Heart left ventricle (tissue), 16 donors: ENCODE measurements at regions not wholly inside any gene's neighbourhood (a gene's known extent, or its start where the extent isn't known, plus 50 kb on each side); places are given as distances from the start of the nearest gene placed in this dataset.

Source experiments
- ATAC-seq, 4 donors: fragments of 200-7000 bp; cut with Tn5 transposase; one replicate each; pipeline ENCODE4 v1.9.1; 2020 to 2022; ENCODE audit warnings: moderate library complexity in 4 of 4, mild to moderate bottlenecking in 3 of 4, moderate number of reproducible peaks in 1 of 4
- DNase-seq, 5 donors: peaks; one replicate each; pipeline ENCODE4 v3.0.0-alpha.2; 2020
- H3K27ac ChIP-seq, 12 donors: fragments of 200-600 bp; sonication (generic) in 4 of 12; one replicate each; pipeline versions ENCODE4 v1.5.0 to v1.8.0; 2016 to 2022; ENCODE audit warnings: mild to moderate bottlenecking in 2 of 12
- H3K27me3 ChIP-seq, 9 donors: fragments of 200-600 bp; sonication (generic) in 2 of 9; one replicate each; pipeline versions ENCODE4 v1.5.1 to v1.8.0; 2016 to 2022; ENCODE audit warnings: mild to moderate bottlenecking in 3 of 9
- H3K36me3 ChIP-seq, 9 donors: fragments of 200-600 bp; sonication (generic) in 2 of 9; one replicate each; pipeline versions ENCODE4 v1.5.0 to v1.8.0; 2018 to 2022; ENCODE audit warnings: mild to moderate bottlenecking in 2 of 9
- H3K4me1 ChIP-seq, 12 donors: fragments of 200-600 bp; sonication (generic) in 4 of 12; one replicate each; pipeline versions ENCODE4 v1.5.0 to v1.8.0; 2016 to 2022; ENCODE audit warnings: mild to moderate bottlenecking in 3 of 12
- H3K4me3 ChIP-seq, 12 donors: fragments of 200-600 bp; sonication (generic) in 4 of 12; one replicate each; pipeline versions ENCODE4 v1.5.0 to v1.8.0; 2017 to 2022; ENCODE audit warnings: mild to moderate bottlenecking in 9 of 12, moderate library complexity in 4 of 12
- H3K9me3 ChIP-seq, 12 donors: fragments of 200-600 bp; sonication (generic) in 4 of 12; one replicate each; pipeline versions ENCODE4 v1.5.0 to v1.8.0; 2016 to 2022; ENCODE audit warnings: mild to moderate bottlenecking in 1 of 12
- CTCF ChIP-seq, 12 donors: fragments of 200-600 bp; sonication (generic) in 4 of 12; IDR thresholded peaks; one replicate each; pipeline versions ENCODE4 v1.5.0 to v1.8.0; 2018 to 2022; ENCODE audit warnings: antibody characterized with exemption in 12 of 12, mild to moderate bottlenecking in 5 of 12
- POLR2A ChIP-seq, 2 donors: fragments of 450-650 bp; IDR thresholded peaks; one replicate each; pipeline ENCODE4 v1.6.1; 2017; ENCODE audit warnings: antibody characterized with exemption in 2 of 2, mild to moderate bottlenecking in 2 of 2, moderate library complexity in 2 of 2
- WGBS, 4 donors: extraction: QIAGEN DNeasy Blood & Tissue Kit in 2 of 4; methylation state at CpG; one replicate each; pipeline versions ENCODE4 v1.1.5 to v1.1.7; 2013 to 2018; 5-methylcytosine and 5-hydroxymethylcytosine counted together
- intact Hi-C, 10 donors: fragments of 100-400 bp; cut with DNase I; formaldehyde crosslinking; loops; one replicate each; pipeline versions ENCODE4 v1.11.1 to v1.14.2; 2022
- donor health status: ischemic (EF 13 %, LVEDD 7.1; RV severe dilation, severe dysfunction).
- donor health status: healthy with polysubstance abuse.
- donor health status: DM: no; HTN: yes; CAD: no.
- donor health status: DM: no; HTN: no; CAD: no.
- donor health status: ischemic (EF 25% LVEDD 6.9; RV normal size, moderate dysfunction).
- donor health status: ischemic (EF 25% LVEDD 5.7; RV mildly dilated, moderate dysfunction).
- donor health status: healthy.
- donor health status: DM: yes; HTN: yes; CAD: no.
- donor health status: ischemic (EF 35%, LVEDD 5.7; RV mildly dilated, moderate dysfunction).
- donor health status: nonischemic (EF 11% LVEDD 7.7; RV severe dilation, severe dysfunction).
- donor health status: DM: yes; HTN: yes; CAD: no.
- donor health status: PGD.
- donor health status: ischemic (EF 29% LVEDD 5.4; RV normal size, mild dysfunction).
- donor health status: nonischemic (EF 23%, LVEDD 6.1; RV moderate dilation, normal function).

GRCh38 chr5:96031811-96032261, 70.2 kb upstream of the ELL2 start:
- DNase-seq (no peak), ATAC-seq (no peak)
- intact Hi-C loops: no loop called here
- H3K9me3 ChIP-seq: peaks cover 0 to 9% (median 0%) of the 10 kb centered on the region in 12 donors
- 95 to 100% (median 99%) methylated on average over 1 of the region's 1 CpG for WGBS, 4 donors
- no peaks in the 10 kb centered on the region for H3K27me3 ChIP-seq
- H3K36me3 ChIP-seq: no peaks in the 10 kb centered on the region
- no peaks in the 10 kb centered on the region for H3K4me1 ChIP-seq
- H3K4me3 ChIP-seq: no peak overlapping the region
- TF ChIP-seq POLR2A (IDR thresholded peaks at IDR 0.05): no peak
- TF ChIP-seq CTCF (IDR thresholded peaks at IDR 0.05): no peak
- H3K27ac ChIP-seq: no peak overlapping the region

- Histone ChIP-seq H3K36me3 (no peaks in the 10 kb centered on the region), H3K4me3 (no peak overlapping the region), H3K4me1 (no peaks in the 10 kb centered on the region), H3K9me3 (peaks cover 0 to 9% (median 0%) of the 10 kb centered on the region in 12 donors), H3K27ac (no peak overlapping the region), H3K27me3 (no peaks in the 10 kb centered on the region)
- no peak for DNase-seq
- TF ChIP-seq POLR2A (IDR thresholded peaks at IDR 0.05): no peak
- no peak for TF ChIP-seq CTCF (IDR thresholded peaks at IDR 0.05)
- WGBS, 4 donors: 84 to 92% (median 90%) methylated on average over 2 of the region's 2 CpGs
- ATAC-seq: no peak
- intact Hi-C loops: no loop called here
These were observed 69.5 kb upstream of the ELL2 start for GRCh38 chr5:96031180-96031579.

GRCh38 chr5:96026406-96027041, 64.9 kb upstream of the ELL2 start:
- WGBS, 4 donors: 63 to 82% (median 79%) methylated on average over 2 of the region's 2 CpGs

More at GRCh38 chr5:96026406-96027041, 64.9 kb upstream of the ELL2 start:
- Histone ChIP-seq H3K36me3 (no peaks in the 10 kb centered on the region), H3K4me1 (peaks cover 0 to 14% (median 0%) of the 10 kb centered on the region in 12 donors), H3K4me3 (no peak overlapping the region), H3K27me3 (no peaks in the 10 kb centered on the region), H3K27ac (no peak overlapping the region), H3K9me3 (no peaks in the 10 kb centered on the region)
- no peak for ATAC-seq
- no peak for TF ChIP-seq POLR2A (IDR thresholded peaks at IDR 0.05)
- TF ChIP-seq CTCF (IDR thresholded peaks at IDR 0.05): no peak
- no peak for DNase-seq
- intact Hi-C loops: no loop called here
